CD4-positive, alpha-beta memory T cell (primary cell): ENCODE measurements at regions not wholly inside any gene's neighbourhood (a gene's known extent, or its start where the extent isn't known, plus 50 kb on each side); places are given as distances from the start of the nearest gene placed in this dataset.
"Not testable (repeated sequence)": the region's sequence is repeated elsewhere in the genome, so short reads cannot be mapped to it uniquely, and the experiment has no call there.

ENCODE experiments used
- CTCF ChIA-PET: fragments of 350-600 bp; sonication (Branson Sonifier 250); formaldehyde crosslinking; loops from one replicate; lab custom pipeline; 2021; ENCODE audit warnings: inconsistent platforms; ENCODE audit not compliant: partially characterized antibody; lab: Charles Lee
- POLR2A ChIA-PET: fragments of 350-600 bp; sonication (Branson Sonifier 250); formaldehyde crosslinking; loops from one replicate; lab custom pipeline; 2021; ENCODE audit not compliant: partially characterized antibody; lab: Charles Lee
- DNase-seq, 5 donors: peaks; one replicate each; pipeline versions ENCODE4 v3.0.0 to v3.0.0-alpha.2; 2020 to 2022; ENCODE audit warnings: mixed read lengths in 1 of 5
- H3K27ac ChIP-seq: one replicate; pipeline ENCODE4 v1.7.0; 2013; ENCODE audit warnings: low read depth, low read length
- H3K27me3 ChIP-seq: 2 replicates; pipeline ENCODE4 v1.7.0; 2013; ENCODE audit warnings: mild to moderate bottlenecking, low read length, moderate library complexity; ENCODE audit not compliant: insufficient read depth
- H3K36me3 ChIP-seq: 2 replicates; pipeline ENCODE4 v1.7.0; 2013; ENCODE audit warnings: mild to moderate bottlenecking, low read length, moderate library complexity; ENCODE audit not compliant: insufficient read depth
- H3K4me1 ChIP-seq: 2 replicates; pipeline ENCODE4 v1.7.0; 2013; ENCODE audit warnings: mild to moderate bottlenecking, low read length, moderate library complexity; ENCODE audit not compliant: insufficient read depth
- H3K4me3 ChIP-seq, 2 donors: one replicate each; pipeline ENCODE4 v1.7.0; 2013; ENCODE audit warnings: low read length in 2 of 2, mild to moderate bottlenecking in 1 of 2
- H3K9me3 ChIP-seq, 2 donors: one replicate each; pipeline ENCODE4 v1.7.0; 2013; ENCODE audit warnings: low read length in 2 of 2, control low read depth in 1 of 2; ENCODE audit not compliant: control insufficient read depth in 1 of 2
- H3K27ac Mint-ChIP-seq, 7 donors: one replicate each; pipeline ENCODE4 v1.8.0; 2020 to 2021; ENCODE audit warnings: mixed read lengths in 7 of 7, mild to moderate bottlenecking in 6 of 7, inconsistent platforms in 3 of 7, moderate library complexity in 3 of 7
- H3K27me3 Mint-ChIP-seq, 2 donors: one replicate each; pipeline ENCODE4 v1.8.0; 2020 to 2021; ENCODE audit warnings: mixed read lengths in 2 of 2
- H3K36me3 Mint-ChIP-seq, 2 donors: one replicate each; pipeline ENCODE4 v1.8.0; 2020 to 2021; ENCODE audit warnings: mixed read lengths in 2 of 2, inconsistent platforms in 1 of 2, mild to moderate bottlenecking in 1 of 2
- H3K4me1 Mint-ChIP-seq, 4 donors: one replicate each; pipeline ENCODE4 v1.8.0; 2020 to 2021; ENCODE audit warnings: mixed read lengths in 4 of 4, mild to moderate bottlenecking in 1 of 4
- H3K4me3 Mint-ChIP-seq, 8 donors: one replicate each; pipeline ENCODE4 v1.8.0; 2020 to 2021; ENCODE audit warnings: mixed read lengths in 8 of 8, mild to moderate bottlenecking in 7 of 8, moderate library complexity in 6 of 8, inconsistent platforms in 3 of 8
- H3K9me3 Mint-ChIP-seq, 8 donors: one replicate each; pipeline ENCODE4 v1.8.0; 2020 to 2021; ENCODE audit warnings: mixed read lengths in 8 of 8, mild to moderate bottlenecking in 5 of 8, inconsistent platforms in 3 of 8, moderate library complexity in 1 of 8
- intact Hi-C: fragments of 100-400 bp; cut with micrococcal nuclease; formaldehyde crosslinking; loops from one replicate; pipeline ENCODE4 v1.15.1; 2023

DNA sequence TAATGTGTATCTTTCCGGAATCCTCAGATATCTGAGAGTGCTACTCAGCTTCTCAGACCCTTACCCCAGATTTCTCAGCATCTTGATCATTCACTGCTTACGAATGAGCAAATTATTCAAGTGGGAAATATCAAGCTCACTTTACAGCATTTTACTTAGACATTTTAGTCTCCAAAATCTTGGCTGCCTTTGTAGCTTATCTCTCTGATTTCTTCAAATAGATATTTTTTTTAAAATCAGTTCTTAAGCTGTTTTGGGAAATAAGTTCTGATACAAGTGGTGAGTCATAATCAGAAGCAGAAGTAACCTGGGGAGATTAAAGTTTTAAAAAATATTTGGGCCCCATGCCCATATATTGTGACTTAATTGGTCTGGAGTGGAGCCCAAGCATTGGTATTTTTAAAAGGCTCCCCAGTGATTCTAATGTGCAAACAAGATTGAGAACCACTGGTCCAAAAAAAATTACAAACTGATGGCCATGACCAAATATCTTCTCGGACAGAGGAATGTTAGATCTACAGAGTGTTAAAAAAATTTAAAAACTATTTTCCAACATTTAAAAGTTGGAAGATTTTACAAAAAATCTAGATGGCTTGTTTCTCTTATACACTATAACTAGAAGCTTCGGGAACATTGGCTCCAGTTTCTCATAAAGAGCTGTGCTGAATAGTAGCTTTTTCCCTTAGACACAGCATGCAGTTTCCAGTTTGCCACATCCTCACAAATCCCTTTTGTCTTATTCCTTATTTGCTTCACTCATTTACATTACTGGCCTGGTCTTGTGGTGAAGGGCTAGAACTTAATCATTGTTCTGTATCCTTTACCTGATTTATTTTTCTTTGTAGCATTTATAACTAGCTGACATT, 87.8 kb upstream of the BMAL1 start:
- no peaks in the 10 kb centered on the region for H3K36me3 ChIP-seq
- H3K27ac ChIP-seq: no peak overlapping the region
- DNase-seq: no peak
- Mint-ChIP-seq H3K27ac (no peak overlapping the region), H3K36me3 (peaks cover 8 to 15% of the 10 kb centered on the region in 2 donors), H3K4me3 (no peak overlapping the region), H3K27me3 (peaks cover 4 to 22% of the 10 kb centered on the region in 2 donors), H3K9me3 (peaks cover 2 to 39% (median 29%) of the 10 kb centered on the region in 8 donors), H3K4me1 (no peaks in the 10 kb centered on the region)
- H3K9me3 ChIP-seq: peaks cover 0 to 4% of the 10 kb centered on the region in 2 donors
- H3K4me1 ChIP-seq: no peaks in the 10 kb centered on the region
- CTCF ChIA-PET: interaction anchor here (1.2 to 2.1 kb wide), 3 partner anchors 146 to 160 kb away, joined by 3 to 6 read pairs (median 3); no protein-coding TSS in a partner anchor
- no peak overlapping the region for H3K4me3 ChIP-seq
- no peaks in the 10 kb centered on the region for H3K27me3 ChIP-seq
- intact Hi-C loops: no loop called here
- POLR2A ChIA-PET: no interaction called here

DNA sequence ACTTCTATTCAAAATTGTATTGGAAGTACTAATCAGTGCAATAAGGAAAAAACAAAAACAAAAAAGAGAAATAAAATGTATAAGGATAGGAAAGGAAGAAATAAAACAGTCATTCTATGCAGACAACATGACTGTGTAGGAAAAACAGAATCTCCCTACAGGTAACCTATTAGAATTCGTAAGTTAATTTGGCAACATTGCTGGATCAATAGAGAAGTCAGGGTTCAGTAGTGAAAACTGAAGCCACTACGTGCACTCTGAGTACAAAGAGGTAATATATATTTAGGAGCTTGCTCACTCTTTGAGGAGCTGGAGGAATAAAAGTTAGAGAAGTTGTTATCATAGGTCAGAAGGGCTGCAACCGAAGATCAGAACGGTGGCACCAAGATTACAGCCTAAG, 84.0 kb upstream of the BMAL1 start:
- Mint-ChIP-seq H3K36me3 (peaks cover 7 to 14% of the 10 kb centered on the region in 2 donors), H3K27ac (no peak overlapping the region), H3K27me3 (peaks cover 11 to 19% of the 10 kb centered on the region in 2 donors), H3K9me3 (peaks cover 0 to 47% (median 36%) of the 10 kb centered on the region in 8 donors), H3K4me3 (no peak overlapping the region), H3K4me1 (no peaks in the 10 kb centered on the region)
- no peaks in the 10 kb centered on the region for H3K36me3 ChIP-seq
- H3K9me3 ChIP-seq: peaks cover 0 to 5% of the 10 kb centered on the region in 2 donors
- ChIA-PET POLR2A (no interaction called here), CTCF (no interaction called here)
- no peak overlapping the region for H3K27ac ChIP-seq
- no peaks in the 10 kb centered on the region for H3K27me3 ChIP-seq
- intact Hi-C loops: no loop called here
- no peak overlapping the region for H3K4me3 ChIP-seq
- no peak for DNase-seq
- no peaks in the 10 kb centered on the region for H3K4me1 ChIP-seq

DNA sequence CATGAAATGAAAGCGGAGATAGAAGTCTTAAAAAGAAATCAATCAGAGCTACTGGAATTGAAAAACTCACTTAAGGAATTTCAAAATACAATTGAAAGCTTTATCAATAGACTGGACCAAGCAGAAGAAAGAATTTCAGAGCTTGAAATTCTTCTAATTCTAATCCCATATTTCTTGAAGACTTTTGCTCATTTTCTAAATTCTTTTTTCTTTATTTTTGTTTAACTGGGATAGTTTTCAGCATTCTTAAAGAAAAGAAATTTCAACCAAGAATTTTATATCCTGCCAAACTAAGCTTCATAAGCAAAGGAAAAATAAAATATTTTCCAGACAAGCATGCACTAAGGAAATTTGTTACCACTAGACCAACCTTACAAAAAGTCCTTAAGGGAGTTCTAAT, 80.2 kb upstream of the BMAL1 start:
- H3K27ac ChIP-seq, H3K4me1 Mint-ChIP-seq, H3K4me3 ChIP-seq, POLR2A ChIA-PET, DNase-seq, H3K4me3 Mint-ChIP-seq, H3K27ac Mint-ChIP-seq, H3K4me1 ChIP-seq, CTCF ChIA-PET, H3K36me3 ChIP-seq, H3K9me3 ChIP-seq, H3K27me3 ChIP-seq, intact Hi-C loops, H3K27me3 Mint-ChIP-seq, H3K36me3 Mint-ChIP-seq: not testable (repeated sequence)
- peaks cover 6 to 36% (median 26%) of the 10 kb centered on the region in 8 donors for H3K9me3 Mint-ChIP-seq

DNA sequence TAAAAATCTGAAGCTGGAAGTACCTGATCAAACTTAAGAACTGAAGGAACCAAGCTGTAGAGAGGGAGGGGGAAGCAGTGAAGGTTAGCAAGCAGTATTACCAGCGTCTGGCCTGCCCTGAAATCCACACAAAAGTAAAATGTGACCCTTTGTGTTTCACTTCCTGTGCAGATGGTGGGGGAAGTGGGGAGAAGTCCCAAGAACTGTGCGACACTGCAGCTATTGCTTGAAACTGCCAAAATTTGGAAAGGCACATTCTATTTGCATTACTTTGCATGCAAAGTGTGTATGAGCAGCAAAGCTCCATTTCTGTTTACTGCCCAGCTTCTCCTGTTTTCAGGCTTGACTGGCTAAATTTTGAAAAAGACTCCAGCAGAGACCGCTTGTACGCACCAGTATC, 72.1 kb upstream of the BMAL1 start:
- intact Hi-C loops: loop anchor here (5.0 kb wide), 1 partner anchor 52 kb away; no protein-coding TSS in a partner anchor
- Mint-ChIP-seq H3K9me3 (peaks cover 0 to 2% (median 0%) of the 10 kb centered on the region in 8 donors), H3K4me3 (no peak overlapping the region), H3K36me3 (no peaks in the 10 kb centered on the region), H3K27ac (peak overlapping the region in 2 of 7 donors; percentile 26 to 60), H3K27me3 (no peaks in the 10 kb centered on the region), H3K4me1 (peaks cover 17 to 37% (median 26%) of the 10 kb centered on the region in 4 donors)
- no peaks in the 10 kb centered on the region for H3K27me3 ChIP-seq
- H3K36me3 ChIP-seq: no peaks in the 10 kb centered on the region
- H3K27ac ChIP-seq: no peak overlapping the region
- H3K9me3 ChIP-seq: no peaks in the 10 kb centered on the region
- H3K4me1 ChIP-seq: peaks cover 26% of the 10 kb centered on the region
- H3K4me3 ChIP-seq: no peak overlapping the region
- POLR2A ChIA-PET: interaction anchor here (0.6 kb wide), 1 partner anchor 28 kb away, joined by 4 read pairs; no protein-coding TSS in a partner anchor
- CTCF ChIA-PET: interaction anchor here (0.9 to 1.1 kb wide), 2 partner anchors 139 to 180 kb away, joined by 3 read pairs; no protein-coding TSS in a partner anchor
- no peak for DNase-seq

DNA sequence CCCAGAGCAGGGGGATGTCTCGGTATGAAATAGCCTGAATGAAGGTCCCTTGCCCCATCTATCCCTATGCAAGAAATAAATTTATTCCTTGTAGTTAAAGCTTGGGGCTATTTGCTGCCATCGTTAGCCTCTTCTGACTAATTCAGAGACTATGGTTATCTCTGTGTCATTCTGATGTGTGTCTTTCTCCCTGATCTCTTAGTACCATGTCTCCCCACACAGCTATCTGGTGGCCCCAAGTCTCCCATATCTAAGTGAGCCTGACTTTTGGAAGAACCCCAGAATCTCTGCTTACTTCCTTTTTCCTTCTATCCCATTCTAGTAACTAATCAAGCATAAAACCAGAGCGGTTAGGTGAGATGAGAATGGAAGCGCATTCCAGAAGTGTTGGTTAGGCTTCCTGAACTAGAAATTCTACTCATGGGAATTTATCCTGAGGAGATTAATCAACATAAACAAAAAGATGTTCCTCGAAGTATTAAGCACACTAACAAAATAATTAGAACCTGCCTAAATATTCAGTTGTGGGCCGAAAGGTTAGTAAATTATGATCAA, 71.4 kb upstream of the BMAL1 start:
- Mint-ChIP-seq H3K4me1 (peaks cover 17 to 37% (median 26%) of the 10 kb centered on the region in 4 donors), H3K36me3 (no peaks in the 10 kb centered on the region), H3K27me3 (no peaks in the 10 kb centered on the region), H3K27ac (peak overlapping the region in 2 of 7 donors; percentile 26 to 76), H3K4me3 (peak overlapping the region in 1 of 8 donors; percentile 47), H3K9me3 (peaks cover 0 to 1% (median 0%) of the 10 kb centered on the region in 8 donors)
- Histone ChIP-seq H3K27ac (no peak overlapping the region), H3K27me3 (no peaks in the 10 kb centered on the region), H3K9me3 (no peaks in the 10 kb centered on the region), H3K4me1 (peaks cover 26% of the 10 kb centered on the region), H3K36me3 (no peaks in the 10 kb centered on the region), H3K4me3 (no peak overlapping the region)
- intact Hi-C loops: loop anchor here (5.0 kb wide), 1 partner anchor 51 kb away; no protein-coding TSS in a partner anchor
- DNase-seq: no peak
- ChIA-PET POLR2A (no interaction called here), CTCF (interaction anchor here (1.1 to 5.6 kb wide), 2 partner anchors 138 kb away, joined by 3 to 41 read pairs; no protein-coding TSS in a partner anchor)

DNA sequence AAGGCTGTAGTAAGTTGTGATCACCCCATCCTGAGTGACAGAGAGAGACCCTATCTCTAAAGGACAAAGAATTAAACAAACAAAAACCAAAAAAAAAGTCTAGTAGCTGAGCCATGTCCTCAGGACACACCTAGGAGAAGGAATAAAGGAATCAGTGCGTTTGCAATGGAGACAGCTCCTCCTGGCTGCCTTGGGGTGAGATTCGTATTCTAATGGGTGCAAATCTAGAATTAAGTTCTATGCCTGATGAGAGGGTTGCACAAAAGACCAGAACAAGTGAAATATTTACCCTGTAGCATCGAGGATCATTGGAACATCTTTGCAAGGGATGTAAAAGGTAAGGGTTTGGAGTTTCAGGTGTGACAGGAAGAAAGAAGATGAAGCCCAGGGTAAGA, 70.3 kb upstream of the BMAL1 start:
- ChIA-PET POLR2A (interaction anchor here (1.0 kb wide), 1 partner anchor 71 kb away, joined by 3 read pairs; no protein-coding TSS in a partner anchor), CTCF (interaction anchor here (1.0 to 5.6 kb wide), 4 partner anchors 23 to 137 kb away, joined by 3 to 41 read pairs (median 10); no protein-coding TSS in a partner anchor)
- intact Hi-C loops: loop anchor here (5.0 kb wide), 1 partner anchor 50 kb away; no protein-coding TSS in a partner anchor
- Mint-ChIP-seq H3K4me3 (peak overlapping the region; percentile 86 to 93 (median 92)), H3K36me3 (no peaks in the 10 kb centered on the region), H3K4me1 (peaks cover 17 to 37% (median 26%) of the 10 kb centered on the region in 4 donors), H3K27ac (peak overlapping the region; percentile 70 to 89 (median 87)), H3K9me3 (peaks cover 0 to 1% (median 0%) of the 10 kb centered on the region in 8 donors), H3K27me3 (no peaks in the 10 kb centered on the region)
- Histone ChIP-seq H3K4me1 (peaks cover 26% of the 10 kb centered on the region), H3K36me3 (no peaks in the 10 kb centered on the region), H3K4me3 (peak overlapping the region; percentile 37 to 73), H3K9me3 (no peaks in the 10 kb centered on the region), H3K27ac (no peak overlapping the region), H3K27me3 (no peaks in the 10 kb centered on the region)
- no peak for DNase-seq
